ENCODE measurements at regions not wholly inside any gene's neighbourhood (a gene's known extent, or its start where the extent isn't known, plus 50 kb on each side); places are given as distances from the start of the nearest gene placed in this dataset.

- Histone ChIP-seq H3K4me2 (no peak overlapping the region), H3K9me3 (no peaks in the 10 kb centered on the region), H2AFZ (ENCODE audit: low read depth) (no peak overlapping the region), H3K9ac (no peak overlapping the region), H3K9me2 (no peaks in the 10 kb centered on the region), H4K20me1 (ENCODE audit: insufficient read depth) (no peaks in the 10 kb centered on the region), H3K79me2 (ENCODE audit: insufficient read depth) (no peaks in the 10 kb centered on the region), H3K36me3 (replicated peaks in 1 of 2; ENCODE audit: control insufficient read depth in 1 of 2, insufficient read depth in 2 of 2, low read length in 1 of 2) (no peaks in the 10 kb centered on the region), H3K27ac (ENCODE audit: low read depth in 2 of 2, low read length in 1 of 2) (no peak overlapping the region), H3F3A (replicated peaks; ENCODE audit: insufficient read depth) (no peaks in the 10 kb centered on the region), H3K4me1 (ENCODE audit: control insufficient read depth in 1 of 2, insufficient read depth in 2 of 2, low read depth in 1 of 2, low read length in 1 of 2) (no peaks in the 10 kb centered on the region), H3K4me3 (ENCODE audit: low read depth in 2 of 2, low read length in 1 of 2) (no peak overlapping the region), H3K27me3 (ENCODE audit: insufficient read depth) (no peaks in the 10 kb centered on the region)
- POLR2A ChIA-PET: no interaction called here
- CTCF ChIA-PET: no interaction called here
- DNase-seq: no peak
- no peak for TF ChIP-seq NRF1 (IDR thresholded peaks at IDR 0.05; ENCODE audit: low read depth, low read length)
- no peak for TF ChIP-seq RCOR1 (IDR thresholded peaks at IDR 0.05; ENCODE audit: low read length)
- TF ChIP-seq CHD2 (IDR thresholded peaks at IDR 0.05; ENCODE audit: low read length, partially characterized antibody): no peak
- TF ChIP-seq TAF1 (IDR thresholded peaks at IDR 0.05; ENCODE audit: borderline replicate concordance, low read depth, low read length): no peak
- no peak for TF ChIP-seq SIN3A (IDR thresholded peaks at IDR 0.05; ENCODE audit: borderline replicate concordance, low read depth, low read length)
- WGBS (ENCODE audit: low lambda C conversion rate): 32% methylated on average over 5 of the region's 5 CpGs
Observed at GRCh38 chr10:128684215-128684614, 558.0 kb upstream of the MKI67 start.

- H3K4me1 ChIP-seq (ENCODE audit: control insufficient read depth in 1 of 2, insufficient read depth in 2 of 2, low read depth in 1 of 2, low read length in 1 of 2): peaks cover 0 to 8% of the 10 kb centered on the region in 2 experiments; a peak in 1 of 4 replicates
- no peak overlapping the region for H3K9ac ChIP-seq
- no peaks in the 10 kb centered on the region for H3K27me3 ChIP-seq (ENCODE audit: insufficient read depth)
- H3F3A ChIP-seq (replicated peaks; ENCODE audit: insufficient read depth): no peaks in the 10 kb centered on the region
- no peaks in the 10 kb centered on the region for H3K36me3 ChIP-seq (replicated peaks in 1 of 2; ENCODE audit: control insufficient read depth in 1 of 2, insufficient read depth in 2 of 2, low read length in 1 of 2)
- no peak for DNase-seq
- H4K20me1 ChIP-seq (ENCODE audit: insufficient read depth): no peaks in the 10 kb centered on the region
- WGBS (ENCODE audit: low lambda C conversion rate): 34% methylated on average over 6 of the region's 11 CpGs
- H2AFZ ChIP-seq (ENCODE audit: low read depth): no peak overlapping the region
- H3K9me3 ChIP-seq: no peaks in the 10 kb centered on the region
- no peak for TF ChIP-seq MAX (IDR thresholded peaks at IDR 0.05; ENCODE audit: low read depth)
- no peak for TF ChIP-seq TCF12 (IDR thresholded peaks at IDR 0.05)
- no peak for TF ChIP-seq NFIC (IDR thresholded peaks at IDR 0.05; ENCODE audit: borderline replicate concordance)
- no peak for TF ChIP-seq JUND (IDR thresholded peaks at IDR 0.05)
- TF ChIP-seq PBX3 (IDR thresholded peaks at IDR 0.05): no peak
- TF ChIP-seq TEAD4 (IDR thresholded peaks at IDR 0.05; ENCODE audit: borderline replicate concordance, insufficient read depth): no peak
- no peak for TF ChIP-seq FOXM1 (IDR thresholded peaks at IDR 0.05; ENCODE audit: low read depth)
- TF ChIP-seq FOSL2 (IDR thresholded peaks at IDR 0.05; ENCODE audit: borderline replicate concordance, low read depth): no peak
- TF ChIP-seq YY1 (IDR thresholded peaks at IDR 0.05; ENCODE audit: low read depth): no peak
- no peak for TF ChIP-seq GABPA (IDR thresholded peaks at IDR 0.05; ENCODE audit: low read depth)
- TF ChIP-seq SMC3 (IDR thresholded peaks at IDR 0.05; ENCODE audit: low read depth, low read length): no peak
- no peak overlapping the region for H3K4me2 ChIP-seq
- H3K79me2 ChIP-seq (ENCODE audit: insufficient read depth): no peaks in the 10 kb centered on the region
- ChIA-PET CTCF (no interaction called here), POLR2A (no interaction called here)
- no peak overlapping the region for H3K4me3 ChIP-seq (ENCODE audit: low read depth in 2 of 2, low read length in 1 of 2)
- H3K27ac ChIP-seq (ENCODE audit: low read depth in 2 of 2, low read length in 1 of 2): no peak overlapping the region
- H3K9me2 ChIP-seq: no peaks in the 10 kb centered on the region
Observed at GRCh38 chr10:128686630-128687278, 560.5 kb upstream of the MKI67 start.
